ENCODE measurements at regions not wholly inside any gene's neighbourhood (a gene's known extent, or its start where the extent isn't known, plus 50 kb on each side); places are given as distances from the start of the nearest gene placed in this dataset.

DNA sequence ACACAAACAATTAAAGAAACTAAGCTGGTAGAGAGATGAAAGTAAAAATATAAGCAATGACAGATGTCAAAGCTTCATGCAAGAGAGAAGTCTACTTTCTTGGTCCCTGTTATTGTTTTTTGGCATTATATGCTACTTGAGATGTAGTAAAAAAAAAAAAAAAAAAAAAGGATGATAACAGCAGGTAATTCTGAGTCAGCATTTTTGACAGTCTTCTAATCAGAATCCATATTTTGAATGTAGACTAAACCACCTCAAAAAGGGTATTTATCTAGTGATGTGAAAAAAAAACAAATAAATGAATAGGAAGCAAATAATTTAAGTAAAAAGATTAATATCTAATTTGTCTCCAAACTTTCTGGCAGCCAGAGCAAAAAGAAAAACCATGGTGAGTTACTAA, 422.2 kb upstream of the CPEB2 start:
- no peaks in the 10 kb centered on the region for H3K36me3 Mint-ChIP-seq (ENCODE audit: low read depth)
- no peak overlapping the region for H3K4me3 Mint-ChIP-seq (ENCODE audit: low read depth)
- H3K9me3 Mint-ChIP-seq: no peaks in the 10 kb centered on the region
- DNase-seq (ENCODE audit: low spot score): no peak
- H3K27ac Mint-ChIP-seq: no peak overlapping the region
- intact Hi-C loops (cut with micrococcal nuclease): no loop called here
- H3K27me3 Mint-ChIP-seq (ENCODE audit: low read depth): no peaks in the 10 kb centered on the region
- H3K4me1 Mint-ChIP-seq (ENCODE audit: low read depth): no peaks in the 10 kb centered on the region

DNA sequence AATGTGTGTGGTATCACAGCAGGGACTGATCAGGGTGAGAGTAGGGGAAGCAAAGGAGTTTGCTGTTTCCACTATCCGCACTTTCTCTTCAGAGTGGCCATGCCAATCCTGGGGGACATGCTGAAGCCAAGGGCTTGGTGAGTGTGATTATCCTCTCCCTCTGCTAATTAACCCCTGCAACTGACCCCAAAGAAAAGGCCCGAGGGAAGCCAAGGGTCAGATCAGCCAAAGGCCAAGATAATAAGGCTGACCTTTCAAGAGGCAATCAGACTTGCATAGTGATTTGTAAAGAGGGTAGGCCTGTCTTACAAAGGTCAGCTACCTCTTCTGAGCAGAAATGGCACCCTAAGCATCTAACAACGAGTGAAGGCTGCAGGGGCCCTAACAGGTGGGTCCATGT, 420.5 kb upstream of the CPEB2 start:
- H3K27me3 Mint-ChIP-seq (ENCODE audit: low read depth): no peaks in the 10 kb centered on the region
- intact Hi-C loops (cut with micrococcal nuclease): no loop called here
- H3K4me1 Mint-ChIP-seq (ENCODE audit: low read depth): no peaks in the 10 kb centered on the region
- no peak overlapping the region for H3K27ac Mint-ChIP-seq
- H3K9me3 Mint-ChIP-seq: no peaks in the 10 kb centered on the region
- no peak overlapping the region for H3K4me3 Mint-ChIP-seq (ENCODE audit: low read depth)
- no peaks in the 10 kb centered on the region for H3K36me3 Mint-ChIP-seq (ENCODE audit: low read depth)
- DNase-seq (ENCODE audit: low spot score): no peak

- no peak for DNase-seq (ENCODE audit: low spot score)
- H3K36me3 Mint-ChIP-seq (ENCODE audit: low read depth): no peaks in the 10 kb centered on the region
- no peaks in the 10 kb centered on the region for H3K9me3 Mint-ChIP-seq
- no peak overlapping the region for H3K27ac Mint-ChIP-seq
- no peak overlapping the region for H3K4me3 Mint-ChIP-seq (ENCODE audit: low read depth)
- no peaks in the 10 kb centered on the region for H3K27me3 Mint-ChIP-seq (ENCODE audit: low read depth)
- intact Hi-C loops (cut with micrococcal nuclease): no loop called here
- H3K4me1 Mint-ChIP-seq (ENCODE audit: low read depth): no peaks in the 10 kb centered on the region
Measured at GRCh38 chr4:14582677-14583076, 419.6 kb upstream of the CPEB2 start.

GRCh38 chr4:14583331-14583730, 418.9 kb upstream of the CPEB2 start:
- no peaks in the 10 kb centered on the region for H3K36me3 Mint-ChIP-seq (ENCODE audit: low read depth)
- H3K9me3 Mint-ChIP-seq: no peaks in the 10 kb centered on the region
- H3K27me3 Mint-ChIP-seq (ENCODE audit: low read depth): no peaks in the 10 kb centered on the region
- H3K4me3 Mint-ChIP-seq (ENCODE audit: low read depth): no peak overlapping the region
- no peaks in the 10 kb centered on the region for H3K4me1 Mint-ChIP-seq (ENCODE audit: low read depth)
- no peak for DNase-seq (ENCODE audit: low spot score)
- H3K27ac Mint-ChIP-seq: no peak overlapping the region
- intact Hi-C loops (cut with micrococcal nuclease): no loop called here

- Mint-ChIP-seq H3K27ac (no peak overlapping the region), H3K9me3 (no peaks in the 10 kb centered on the region), H3K4me1 (ENCODE audit: low read depth) (no peaks in the 10 kb centered on the region), H3K36me3 (ENCODE audit: low read depth) (no peaks in the 10 kb centered on the region), H3K27me3 (ENCODE audit: low read depth) (no peaks in the 10 kb centered on the region), H3K4me3 (ENCODE audit: low read depth) (no peak overlapping the region)
- no peak for DNase-seq (ENCODE audit: low spot score)
- intact Hi-C loops (cut with micrococcal nuclease): no loop called here
Measured at GRCh38 chr4:14583752-14584151, 418.5 kb upstream of the CPEB2 start.

GRCh38 chr4:14592950-14593349, 409.3 kb upstream of the CPEB2 start:
- Mint-ChIP-seq H3K27ac (no peak overlapping the region), H3K4me1 (ENCODE audit: low read depth) (no peaks in the 10 kb centered on the region), H3K9me3 (no peaks in the 10 kb centered on the region), H3K4me3 (ENCODE audit: low read depth) (no peak overlapping the region), H3K36me3 (ENCODE audit: low read depth) (no peaks in the 10 kb centered on the region), H3K27me3 (ENCODE audit: low read depth) (no peaks in the 10 kb centered on the region)
- no peak for DNase-seq (ENCODE audit: low spot score)
- intact Hi-C loops (cut with micrococcal nuclease): no loop called here

DNA sequence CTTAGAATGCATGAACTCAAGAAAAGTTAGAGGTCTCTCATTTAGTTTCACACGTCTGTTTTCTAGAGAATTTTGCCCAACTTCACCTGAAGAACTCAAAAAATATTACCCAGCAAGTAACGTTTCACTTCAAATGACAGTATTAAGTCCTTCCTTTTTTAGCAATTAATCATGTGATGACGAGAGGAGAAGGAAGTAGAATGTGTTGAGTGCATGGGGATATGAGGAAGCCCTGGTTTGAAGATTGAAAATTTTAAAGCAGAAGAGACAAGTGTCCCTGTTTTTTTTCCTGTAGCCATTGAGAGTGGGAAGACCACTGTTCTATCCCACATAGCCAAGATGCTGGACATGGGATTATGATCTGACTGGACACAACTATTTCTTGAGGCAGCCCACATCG, 406.3 kb upstream of the CPEB2 start:
- DNase-seq (ENCODE audit: low spot score): no peak
- Mint-ChIP-seq H3K9me3 (no peaks in the 10 kb centered on the region), H3K4me1 (ENCODE audit: low read depth) (no peaks in the 10 kb centered on the region), H3K36me3 (ENCODE audit: low read depth) (no peaks in the 10 kb centered on the region), H3K27ac (no peak overlapping the region), H3K27me3 (ENCODE audit: low read depth) (no peaks in the 10 kb centered on the region), H3K4me3 (ENCODE audit: low read depth) (no peak overlapping the region)
- intact Hi-C loops (cut with micrococcal nuclease): no loop called here

DNA sequence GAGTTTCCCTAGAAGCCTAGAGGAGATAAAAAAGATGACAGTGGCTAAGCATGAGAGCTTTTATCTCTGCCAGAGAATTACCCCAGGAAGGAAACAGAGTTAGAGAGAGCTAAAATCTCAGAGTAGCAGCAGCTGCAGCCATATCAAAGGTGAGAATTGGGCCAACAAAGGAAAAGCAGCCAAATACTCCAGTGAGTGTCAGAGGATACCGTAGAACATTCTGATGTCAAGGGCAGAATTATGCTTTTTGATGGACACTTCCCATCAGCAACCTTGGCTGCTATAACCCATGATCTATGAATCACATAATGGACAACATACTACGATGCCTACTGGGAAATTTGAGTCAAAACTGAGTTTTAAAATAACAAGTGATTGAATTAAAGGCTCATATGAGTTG, 405.8 kb upstream of the CPEB2 start:
- Mint-ChIP-seq H3K4me3 (ENCODE audit: low read depth) (no peak overlapping the region), H3K27me3 (ENCODE audit: low read depth) (no peaks in the 10 kb centered on the region), H3K4me1 (ENCODE audit: low read depth) (no peaks in the 10 kb centered on the region), H3K36me3 (ENCODE audit: low read depth) (no peaks in the 10 kb centered on the region), H3K27ac (no peak overlapping the region), H3K9me3 (no peaks in the 10 kb centered on the region)
- DNase-seq (ENCODE audit: low spot score): no peak
- intact Hi-C loops (cut with micrococcal nuclease): no loop called here

DNA sequence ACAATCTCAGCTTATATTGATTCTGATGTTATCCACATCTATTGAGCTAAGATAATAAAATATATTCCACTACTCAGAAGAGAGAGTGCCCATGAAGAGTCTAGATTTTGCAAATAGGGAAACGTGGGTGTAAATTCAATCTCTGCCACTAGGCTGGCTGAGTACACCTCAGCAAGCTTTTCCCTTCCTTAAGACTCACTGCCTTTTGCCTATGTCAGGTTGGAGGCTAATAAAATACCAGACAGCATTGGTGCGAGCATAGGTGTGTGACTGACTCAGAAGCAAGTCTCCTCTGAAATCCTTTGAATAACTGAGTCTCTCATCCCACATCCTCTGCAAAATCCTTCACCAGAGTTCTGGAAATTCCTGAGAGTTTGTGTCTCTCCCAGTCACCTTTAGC, 405.4 kb upstream of the CPEB2 start:
- Mint-ChIP-seq H3K9me3 (no peaks in the 10 kb centered on the region), H3K4me1 (ENCODE audit: low read depth) (no peaks in the 10 kb centered on the region), H3K36me3 (ENCODE audit: low read depth) (no peaks in the 10 kb centered on the region), H3K27ac (no peak overlapping the region), H3K27me3 (ENCODE audit: low read depth) (no peaks in the 10 kb centered on the region), H3K4me3 (ENCODE audit: low read depth) (no peak overlapping the region)
- intact Hi-C loops (cut with micrococcal nuclease): no loop called here
- no peak for DNase-seq (ENCODE audit: low spot score)

- Mint-ChIP-seq H3K4me3 (ENCODE audit: low read depth) (no peak overlapping the region), H3K27ac (no peak overlapping the region), H3K27me3 (ENCODE audit: low read depth) (no peaks in the 10 kb centered on the region), H3K9me3 (no peaks in the 10 kb centered on the region), H3K36me3 (ENCODE audit: low read depth) (no peaks in the 10 kb centered on the region), H3K4me1 (ENCODE audit: low read depth) (no peaks in the 10 kb centered on the region)
- intact Hi-C loops (cut with micrococcal nuclease): no loop called here
- DNase-seq (ENCODE audit: low spot score): no peak
Measured at GRCh38 chr4:14602206-14602605, 400.1 kb upstream of the CPEB2 start.

- intact Hi-C loops (cut with micrococcal nuclease): no loop called here
- H3K27me3 Mint-ChIP-seq (ENCODE audit: low read depth): no peaks in the 10 kb centered on the region
- H3K27ac Mint-ChIP-seq: no peak overlapping the region
- no peak overlapping the region for H3K4me3 Mint-ChIP-seq (ENCODE audit: low read depth)
- H3K36me3 Mint-ChIP-seq (ENCODE audit: low read depth): no peaks in the 10 kb centered on the region
- DNase-seq (ENCODE audit: low spot score): no peak
- H3K4me1 Mint-ChIP-seq (ENCODE audit: low read depth): no peaks in the 10 kb centered on the region
- H3K9me3 Mint-ChIP-seq: no peaks in the 10 kb centered on the region
Measured at GRCh38 chr4:14607001-14607400, 395.3 kb upstream of the CPEB2 start.

DNA sequence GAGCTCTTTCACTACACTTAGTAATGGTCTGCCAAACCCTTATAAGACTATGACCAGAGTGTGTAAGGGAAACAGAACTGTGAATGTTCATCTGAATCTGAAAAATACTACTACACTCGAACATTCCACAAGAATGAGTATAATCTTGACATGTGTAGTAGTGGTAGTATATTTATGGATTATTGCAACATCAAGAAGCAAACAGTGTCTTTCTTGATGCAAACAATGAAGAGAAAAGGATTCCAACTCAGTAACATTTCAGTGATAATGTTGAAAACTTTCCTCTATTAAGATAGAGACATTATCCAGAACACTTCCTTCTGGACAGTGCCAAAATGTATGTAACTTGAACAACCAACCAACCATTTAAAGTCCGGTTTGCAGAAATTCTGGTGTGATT, 394.7 kb upstream of the CPEB2 start:
- Mint-ChIP-seq H3K9me3 (no peaks in the 10 kb centered on the region), H3K27me3 (ENCODE audit: low read depth) (no peaks in the 10 kb centered on the region), H3K4me1 (ENCODE audit: low read depth) (no peaks in the 10 kb centered on the region), H3K36me3 (ENCODE audit: low read depth) (no peaks in the 10 kb centered on the region), H3K4me3 (ENCODE audit: low read depth) (no peak overlapping the region), H3K27ac (no peak overlapping the region)
- intact Hi-C loops (cut with micrococcal nuclease): no loop called here
- DNase-seq (ENCODE audit: low spot score): no peak

DNA sequence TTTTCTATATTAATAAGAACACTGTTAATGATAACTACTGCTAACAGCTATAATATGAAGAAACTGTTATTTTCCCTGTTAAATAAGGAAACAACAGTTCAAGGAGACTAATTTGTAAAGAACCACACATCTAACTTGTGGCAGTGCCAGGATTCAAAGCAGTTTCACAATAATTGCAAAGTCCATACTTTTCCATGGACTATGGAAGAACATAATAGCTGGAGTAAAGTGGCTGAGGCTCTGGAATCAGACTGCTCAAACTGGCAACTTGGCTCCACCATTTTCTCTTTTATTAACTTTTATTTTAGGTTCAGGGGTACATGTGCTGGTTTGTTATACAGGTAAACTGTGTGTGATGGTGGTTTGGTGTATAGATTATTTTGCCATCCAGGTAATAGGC, 393.7 kb upstream of the CPEB2 start:
- DNase-seq (ENCODE audit: low spot score): no peak
- Mint-ChIP-seq H3K9me3 (no peaks in the 10 kb centered on the region), H3K4me1 (ENCODE audit: low read depth) (no peaks in the 10 kb centered on the region), H3K36me3 (ENCODE audit: low read depth) (no peaks in the 10 kb centered on the region), H3K4me3 (ENCODE audit: low read depth) (no peak overlapping the region), H3K27ac (no peak overlapping the region), H3K27me3 (ENCODE audit: low read depth) (no peaks in the 10 kb centered on the region)
- intact Hi-C loops (cut with micrococcal nuclease): no loop called here

DNA sequence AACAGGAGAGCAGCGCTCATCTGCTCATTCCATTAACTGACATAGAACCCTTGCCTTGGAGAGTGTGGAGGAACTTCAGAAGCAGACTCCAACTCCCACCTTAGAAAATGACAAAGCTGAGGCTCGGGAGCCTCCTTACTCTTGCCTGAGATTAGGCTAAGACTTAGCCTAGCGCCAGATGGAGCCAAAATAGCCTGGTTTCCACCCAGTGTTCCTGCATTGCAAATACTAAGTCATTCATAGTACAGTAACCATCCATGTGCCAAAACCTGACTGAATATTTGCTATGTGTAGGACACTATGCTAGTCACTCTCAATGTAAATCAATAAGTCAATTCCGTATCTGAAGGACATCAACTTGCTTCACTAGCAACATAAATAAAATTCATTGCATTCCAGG, 387.4 kb upstream of the CPEB2 start:
- Mint-ChIP-seq H3K9me3 (no peaks in the 10 kb centered on the region), H3K36me3 (ENCODE audit: low read depth) (no peaks in the 10 kb centered on the region), H3K4me3 (ENCODE audit: low read depth) (no peak overlapping the region), H3K27me3 (ENCODE audit: low read depth) (no peaks in the 10 kb centered on the region), H3K4me1 (ENCODE audit: low read depth) (no peaks in the 10 kb centered on the region), H3K27ac (no peak overlapping the region)
- DNase-seq (ENCODE audit: low spot score): no peak
- intact Hi-C loops (cut with micrococcal nuclease): no loop called here
